Bronchial epithelial cell (primary cell): ENCODE measurements at regions not wholly inside any gene's neighbourhood (a gene's known extent, or its start where the extent isn't known, plus 50 kb on each side); places are given as distances from the start of the nearest gene placed in this dataset.

Experiments
- DNase-seq: peaks from one replicate; pipeline ENCODE4 v3.0.0-alpha.2; 2010; ENCODE audit warnings: low read depth
- FAIRE-seq: peaks from 2 replicates; lab custom pipeline; 2011; peaks lifted over from hg19 to GRCh38; lab: Jason Lieb, UNC
- H3K27me3 ChIP-seq: 2 replicates; pipeline ENCODE4 v1.5.1; 2011; ENCODE audit warnings: low read length; ENCODE audit not compliant: control insufficient read depth, insufficient read depth
- H3K36me3 ChIP-seq: 2 replicates; pipeline ENCODE4 v1.5.1; 2011; ENCODE audit warnings: low read length; ENCODE audit not compliant: control insufficient read depth, insufficient read depth
- H3K4me3 ChIP-seq: 2 replicates; pipeline ENCODE4 v1.5.1; 2011; ENCODE audit warnings: mild to moderate bottlenecking, low read depth, low read length, control low read depth
- CTCF ChIP-seq: IDR thresholded peaks from 2 replicates; pipeline ENCODE4 v1.5.1; 2011; ENCODE audit warnings: mild to moderate bottlenecking, moderate library complexity, low read length, control low read depth, inconsistent platforms; ENCODE audit not compliant: insufficient read depth, severe bottlenecking

GRCh38 chr13:60286707-60287106 is 110.3 kb upstream of the TDRD3 start:
- no peak for FAIRE-seq
- DNase-seq, result no peak
- H3K36me3 ChIP-seq, result no peaks in the 10 kb centered on the region
- H3K27me3 ChIP-seq, result no peaks in the 10 kb centered on the region
- H3K4me3 ChIP-seq, result no peak overlapping the region
- no peak for TF ChIP-seq CTCF

GRCh38 chr13:60288569-60288968 is 108.5 kb upstream of the TDRD3 start:
- Histone ChIP-seq H3K36me3 (no peaks in the 10 kb centered on the region), H3K27me3 (no peaks in the 10 kb centered on the region), H3K4me3 (no peak overlapping the region)
- DNase-seq (no peak), FAIRE-seq (no peak)
- TF ChIP-seq CTCF, result no peak

- DNase-seq (no peak), FAIRE-seq (no peak)
- Histone ChIP-seq H3K4me3 (no peak overlapping the region), H3K27me3 (no peaks in the 10 kb centered on the region), H3K36me3 (no peaks in the 10 kb centered on the region)
- no peak for TF ChIP-seq CTCF
These were observed 93.9 kb upstream of the TDRD3 start for GRCh38 chr13:60303166-60303565.

GRCh38 chr13:60311527-60311926 is 85.5 kb upstream of the TDRD3 start:
- FAIRE-seq, result no peak
- H3K4me3 ChIP-seq, result no peak overlapping the region
- no peak for DNase-seq
- TF ChIP-seq CTCF, result no peak
- H3K27me3 ChIP-seq, result no peaks in the 10 kb centered on the region
- H3K36me3 ChIP-seq, result no peaks in the 10 kb centered on the region

GRCh38 chr13:60312851-60313505 is 84.0 kb upstream of the TDRD3 start:
- DNase-seq, result no peak
- H3K4me3 ChIP-seq, result no peak overlapping the region
- H3K27me3 ChIP-seq, result no peaks in the 10 kb centered on the region
- TF ChIP-seq CTCF, result no peak
- no peak for FAIRE-seq
- H3K36me3 ChIP-seq, result no peaks in the 10 kb centered on the region

- H3K27me3 ChIP-seq, result no peaks in the 10 kb centered on the region
- TF ChIP-seq CTCF, result no peak
- H3K4me3 ChIP-seq, result no peak overlapping the region
- no peaks in the 10 kb centered on the region for H3K36me3 ChIP-seq
- DNase-seq, result no peak
- FAIRE-seq, result no peak
These were observed 78.8 kb upstream of the TDRD3 start for GRCh38 chr13:60318186-60318585.
